ENCODE measurements at regions not wholly inside any gene's neighbourhood (a gene's known extent, or its start where the extent isn't known, plus 50 kb on each side); places are given as distances from the start of the nearest gene placed in this dataset.

DNA sequence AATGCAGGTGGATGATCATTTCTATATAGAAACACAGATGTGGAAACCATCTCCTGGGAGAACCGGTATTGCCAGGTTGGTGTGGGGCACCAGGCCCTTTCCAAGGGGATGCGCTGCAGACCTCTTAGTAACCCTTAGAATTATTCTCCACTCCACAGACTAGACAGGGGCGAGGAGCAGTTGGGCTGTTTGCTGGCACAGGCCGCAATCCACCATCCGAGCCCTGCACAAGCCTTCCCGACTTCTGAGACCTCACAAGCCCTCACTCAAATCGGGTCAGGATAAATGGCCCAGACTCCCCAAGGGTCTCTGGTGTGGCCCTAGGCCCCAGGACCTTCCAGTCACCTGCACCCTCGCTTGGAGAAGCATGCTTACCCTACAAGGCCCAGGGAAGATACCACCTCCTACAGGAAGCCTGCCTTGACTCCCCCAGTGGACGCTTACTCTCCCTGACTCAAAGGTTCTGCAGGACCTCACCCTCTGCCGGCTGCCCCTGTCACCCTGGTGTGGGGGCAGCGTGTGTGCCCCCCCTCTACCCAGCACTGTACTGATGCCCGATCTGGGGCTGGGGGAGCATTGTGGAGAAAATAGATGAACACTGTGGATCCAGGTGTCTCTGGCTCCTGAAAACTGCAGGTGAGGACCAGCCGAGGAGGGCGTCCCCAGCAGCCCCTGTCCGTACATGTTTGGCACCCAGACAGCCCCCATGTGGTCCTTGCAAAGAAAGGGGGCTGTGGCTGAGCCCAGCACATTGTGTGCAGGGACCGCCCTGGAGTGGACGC lies 49.8 kb upstream of the ACSF3 start:
- no peak for DNase-seq

Data from NCI-H524 treated with DMSO at 0.1 percent for 48 hours (cell line).